GOT3 (cell line): ENCODE measurements at regions not wholly inside any gene's neighbourhood (a gene's known extent, or its start where the extent isn't known, plus 50 kb on each side); places are given as distances from the start of the nearest gene placed in this dataset.

Experiments
- DNase-seq: peaks from one replicate; lab custom pipeline; 2025; ENCODE audit warnings: mixed read lengths; lab: John Stamatoyannopoulos, UW

- DNase-seq: no peak
Observed at GRCh38 chr19:31223740-31224534, 125.3 kb downstream of the TSHZ3 start.

- no peak for DNase-seq
Observed at GRCh38 chr19:31220540-31220939, 128.7 kb downstream of the TSHZ3 start.

- DNase-seq: no peak
Observed at GRCh38 chr19:31214997-31215396, 134.2 kb downstream of the TSHZ3 start.

- DNase-seq: peak; percentile 62
Observed at GRCh38 chr19:31214086-31214485, 135.2 kb downstream of the TSHZ3 start.

DNA sequence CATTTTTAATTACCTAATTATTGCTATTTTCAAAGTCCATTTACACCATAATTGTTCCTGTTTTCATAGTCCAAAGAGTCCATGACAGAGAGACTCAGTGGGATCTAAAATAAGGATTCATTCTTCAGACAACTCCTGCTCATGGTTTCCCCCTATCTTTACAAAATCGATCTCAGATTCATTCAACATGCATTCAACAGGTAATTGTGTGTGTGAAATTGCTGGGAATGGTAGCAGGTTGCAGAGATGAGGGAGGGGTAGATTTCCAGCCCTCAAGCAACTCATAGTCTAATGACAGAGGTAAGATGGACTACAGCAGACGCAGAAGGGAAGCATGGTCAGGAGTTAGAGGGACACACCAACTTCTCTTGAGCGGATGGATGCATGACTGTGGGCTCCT is 138.1 kb downstream of the TSHZ3 start:
- no peak for DNase-seq

GRCh38 chr19:31205887-31206518 is 143.2 kb downstream of the TSHZ3 start:
- DNase-seq: no peak

GRCh38 chr19:31204115-31204514 is 145.1 kb downstream of the TSHZ3 start:
- DNase-seq: no peak

DNA sequence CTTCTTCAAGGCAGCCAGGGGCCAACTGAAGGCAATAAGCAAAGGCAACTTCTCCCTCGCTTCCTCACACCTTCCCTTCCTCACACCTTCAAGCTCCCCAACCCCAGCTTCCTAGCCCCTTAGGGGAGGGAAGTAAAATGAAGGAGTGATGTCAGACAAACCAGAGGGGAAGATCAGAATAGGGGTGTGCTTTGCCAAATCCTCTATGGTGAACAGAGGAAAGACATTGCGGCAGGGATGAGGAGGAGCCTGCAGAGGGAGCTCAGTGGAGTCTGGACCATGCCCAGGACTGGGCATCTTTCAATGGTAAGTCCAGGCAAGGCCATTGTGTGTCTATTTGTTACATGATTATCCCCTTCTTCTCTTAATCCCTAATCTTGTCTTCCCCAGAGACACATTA is 164.0 kb downstream of the TSHZ3 start:
- no peak for DNase-seq

GRCh38 chr19:31181535-31181934 is 167.7 kb downstream of the TSHZ3 start:
- DNase-seq: no peak

GRCh38 chr19:31180907-31181306 is 168.3 kb downstream of the TSHZ3 start:
- no peak for DNase-seq

- DNase-seq: no peak
Observed at GRCh38 chr19:31179471-31179852, 169.8 kb downstream of the TSHZ3 start.

DNA sequence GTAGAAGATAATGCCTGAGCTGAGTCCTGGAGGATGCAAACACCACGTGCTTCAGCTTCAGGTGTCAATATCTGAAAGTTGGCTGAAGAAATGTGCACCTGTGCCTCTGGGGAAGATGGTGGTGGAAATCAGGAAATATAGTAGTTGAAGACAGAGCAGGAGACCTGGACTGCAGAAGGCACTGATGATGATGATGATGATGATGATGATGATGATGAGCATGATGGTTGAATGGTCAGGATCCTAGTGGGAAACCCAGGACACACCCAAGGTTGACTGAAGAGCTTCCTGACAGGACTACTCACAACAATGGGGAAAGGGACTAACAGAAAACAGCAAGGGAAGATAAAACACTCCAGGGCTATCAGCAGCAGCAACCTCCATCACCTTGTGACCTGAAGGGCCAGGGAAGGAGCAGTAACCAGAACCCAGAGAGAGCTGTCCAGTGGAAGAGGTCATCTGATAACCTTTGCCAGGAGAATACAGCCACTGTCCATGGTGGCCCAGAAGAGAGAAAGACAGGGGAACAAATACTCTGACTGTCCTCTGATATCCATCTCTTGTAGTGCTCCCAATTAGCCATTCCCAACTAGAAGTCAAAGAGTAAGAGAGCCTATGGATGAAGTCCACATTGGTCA is 170.3 kb downstream of the TSHZ3 start:
- no peak for DNase-seq

DNA sequence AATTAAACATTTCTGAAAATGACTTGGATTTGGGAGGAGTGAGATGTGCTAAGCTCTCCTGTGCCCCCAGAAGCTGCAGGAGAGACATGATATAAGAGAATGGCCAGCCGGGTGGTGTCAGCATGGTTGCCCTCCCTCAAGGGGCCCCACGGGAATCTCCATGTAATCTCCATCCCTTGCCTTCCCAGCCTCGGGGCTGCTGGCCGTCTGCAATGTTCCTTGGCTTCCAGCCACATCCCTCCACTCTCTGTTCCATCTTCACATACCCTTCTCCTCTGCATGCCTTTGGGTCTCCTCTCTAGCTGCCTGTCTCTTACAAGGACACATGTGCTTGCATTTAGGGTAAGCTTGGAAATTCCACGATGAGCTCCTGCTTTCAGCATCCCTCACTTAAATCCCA is 172.0 kb downstream of the TSHZ3 start:
- DNase-seq: no peak

DNA sequence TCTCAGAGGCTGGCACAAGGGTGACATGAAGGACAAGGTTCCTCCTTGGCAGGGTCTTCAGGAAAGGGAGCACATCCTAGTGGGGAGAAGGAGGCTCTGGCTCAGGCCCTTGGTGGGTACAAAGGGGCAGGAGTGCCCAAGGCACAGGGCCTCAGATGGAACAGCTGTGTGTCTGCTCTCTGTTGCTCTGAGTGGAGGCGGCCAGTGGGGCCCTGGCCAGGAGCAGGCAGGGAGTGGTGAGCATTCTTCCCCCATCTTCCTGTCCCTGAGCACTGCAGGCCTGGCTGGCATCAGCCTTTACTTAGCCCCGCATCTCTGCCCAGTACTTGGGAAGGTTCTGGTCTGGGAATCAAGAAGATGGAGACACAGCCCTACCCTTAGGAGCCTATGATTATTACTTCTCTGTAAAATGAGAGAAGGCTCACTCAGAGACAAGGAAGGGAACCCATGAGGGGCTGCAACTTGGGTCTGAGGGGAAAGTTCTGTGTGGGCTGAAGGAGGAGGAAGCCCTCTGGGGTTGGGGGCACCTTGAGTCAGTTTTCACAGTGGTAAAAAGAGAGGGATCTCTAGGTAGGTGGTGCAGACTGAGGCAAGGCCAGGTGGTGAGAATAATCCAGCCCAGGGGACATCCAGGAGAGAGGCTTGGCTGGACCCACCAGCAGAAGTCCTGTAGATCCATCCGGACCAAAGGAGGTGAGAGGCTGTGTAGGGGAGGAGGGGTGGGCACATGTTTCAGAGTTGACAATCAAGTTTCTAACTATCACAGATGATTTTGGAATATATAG is 173.5 kb downstream of the TSHZ3 start:
- DNase-seq: no peak

GRCh38 chr19:31174948-31175347 is 174.3 kb downstream of the TSHZ3 start:
- no peak for DNase-seq

DNA sequence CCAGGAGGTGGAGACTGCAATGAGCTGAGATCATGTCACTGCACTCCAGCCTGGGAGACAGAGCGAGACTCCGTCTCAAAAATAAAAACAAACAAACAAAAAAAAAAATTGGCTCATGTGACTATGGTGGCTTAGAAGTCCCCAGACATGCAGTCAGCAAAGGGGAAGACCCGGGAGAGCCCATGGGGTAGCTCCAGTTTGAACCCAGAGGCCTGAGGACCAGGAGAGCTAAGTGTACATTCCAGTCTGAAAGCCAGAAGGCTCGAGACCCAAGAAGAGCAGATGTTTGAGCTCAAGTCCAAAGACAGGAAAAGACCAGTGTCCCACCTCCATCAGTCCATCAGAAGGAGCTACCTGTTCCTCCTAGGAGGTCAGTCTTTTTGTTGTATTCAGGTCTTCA is 175.2 kb downstream of the TSHZ3 start:
- no peak for DNase-seq

DNA sequence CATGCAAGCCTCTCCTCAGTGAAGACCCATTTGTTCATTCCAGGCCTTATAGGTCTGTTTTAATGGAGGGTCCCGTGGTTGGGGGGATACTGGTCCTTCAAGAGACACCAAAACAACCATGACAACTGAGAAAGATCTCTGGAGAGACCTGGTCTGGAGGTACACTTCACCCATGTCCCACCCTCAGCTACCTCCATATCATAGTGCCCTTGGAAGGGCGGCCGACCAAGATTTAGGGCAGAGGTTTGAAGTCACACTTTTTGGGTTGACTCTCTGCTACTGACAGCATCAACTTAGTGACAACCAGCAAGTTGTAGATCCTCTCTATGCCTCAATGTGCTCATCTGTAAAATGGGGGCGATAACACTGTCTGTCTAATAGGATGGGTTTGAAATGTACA is 177.3 kb downstream of the TSHZ3 start:
- DNase-seq: no peak

GRCh38 chr19:31170046-31170445 is 179.2 kb downstream of the TSHZ3 start:
- DNase-seq: no peak

DNA sequence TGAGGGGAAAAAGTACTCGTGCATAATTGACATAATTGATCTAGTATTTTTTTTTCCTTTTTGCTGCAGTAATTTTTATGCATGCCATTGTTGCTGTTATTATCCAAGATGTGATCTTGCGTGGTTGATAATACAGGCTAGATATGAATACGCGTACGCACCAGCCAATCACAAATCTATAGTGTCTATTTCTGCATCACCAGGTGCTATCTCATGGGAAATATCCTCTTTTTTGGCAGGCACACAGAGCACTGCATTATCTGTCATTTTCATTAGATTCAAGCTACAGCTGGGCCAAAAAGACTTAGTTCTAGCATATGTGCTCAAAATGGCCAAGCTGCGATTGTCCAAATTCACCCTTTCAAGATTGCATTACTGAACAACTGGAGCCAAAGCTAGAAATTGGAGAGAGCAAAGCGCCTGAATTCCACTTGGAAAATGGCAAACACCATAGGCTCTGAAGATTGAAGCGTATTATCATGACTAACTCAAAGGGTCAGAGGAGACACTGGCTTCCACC is 181.1 kb downstream of the TSHZ3 start:
- no peak for DNase-seq

- DNase-seq: no peak
Observed at GRCh38 chr19:31167690-31168089, 181.5 kb downstream of the TSHZ3 start.

- no peak for DNase-seq
Observed at GRCh38 chr19:31166206-31166605, 183.0 kb downstream of the TSHZ3 start.

- no peak for DNase-seq
Observed at GRCh38 chr19:31164791-31165251, 184.4 kb downstream of the TSHZ3 start.
